HEK293T (cell line): ENCODE measurements at regions not wholly inside any gene's neighbourhood (a gene's known extent, or its start where the extent isn't known, plus 50 kb on each side); places are given as distances from the start of the nearest gene placed in this dataset.
A peak's percentile ranks its signal among the peaks of the same experiment; 100 is the strongest.

Experiments
- CTCF ChIA-PET: fragments of 350-600 bp; formaldehyde crosslinking; extraction: SDS; loops from one replicate; lab custom pipeline; 2021; ENCODE audit warnings: antibody characterized with exemption, inconsistent platforms; lab: Yijun Ruan, JAX
- POLR2A ChIA-PET: fragments of 350-600 bp; formaldehyde crosslinking; extraction: SDS; loops from one replicate; lab custom pipeline; 2020; ENCODE audit warnings: antibody characterized with exemption, inconsistent platforms; lab: Yijun Ruan, JAX
- DNase-seq: peaks from one replicate; pipeline ENCODE4 v3.0.0; 2012; ENCODE audit warnings: mixed read lengths; ENCODE audit errors: extremely low spot score
- ARNT ChIP-seq: fragments of 450-650 bp; IDR thresholded peaks from 2 replicates; pipeline ENCODE4 v1.6.1; 2017; ENCODE audit warnings: mild to moderate bottlenecking
- BHLHE40 ChIP-seq: fragments of 450-650 bp; IDR thresholded peaks from 2 replicates; pipeline ENCODE4 v1.6.1; 2016; ENCODE audit warnings: mild to moderate bottlenecking, moderate library complexity, borderline replicate concordance
- CTBP1 ChIP-seq: fragments of 450-650 bp; IDR thresholded peaks from 2 replicates; pipeline ENCODE4 v1.6.1; 2016; ENCODE audit warnings: borderline replicate concordance
- ELF4 ChIP-seq: fragments of 450-650 bp; IDR thresholded peaks from 2 replicates; pipeline ENCODE4 v1.6.1; 2017; ENCODE audit warnings: antibody characterized with exemption
- FOXA1 ChIP-seq: fragments of 450-650 bp; IDR thresholded peaks from 2 replicates; pipeline ENCODE4 v1.6.1; 2016; ENCODE audit warnings: mild to moderate bottlenecking
- FOXK2 ChIP-seq: fragments of 450-650 bp; IDR thresholded peaks from 2 replicates; pipeline ENCODE4 v1.6.1; 2016; ENCODE audit warnings: mild to moderate bottlenecking
- FOXM1 ChIP-seq: fragments of 450-650 bp; IDR thresholded peaks from 2 replicates; pipeline ENCODE4 v1.6.1; 2017; ENCODE audit warnings: mild to moderate bottlenecking, borderline replicate concordance
- HDGF ChIP-seq: fragments of 450-650 bp; IDR thresholded peaks from 2 replicates; pipeline ENCODE4 v1.6.1; 2017; ENCODE audit warnings: antibody characterized with exemption, borderline replicate concordance
- L3MBTL2 ChIP-seq: fragments of 450-650 bp; conservative IDR thresholded peaks from 2 replicates; pipeline ENCODE4 v1.6.1; 2016; ENCODE audit warnings: mild to moderate bottlenecking
- LEF1 ChIP-seq: fragments of 450-650 bp; IDR thresholded peaks from 2 replicates; pipeline ENCODE4 v1.6.1; 2017; ENCODE audit warnings: mild to moderate bottlenecking, borderline replicate concordance
- NFRKB ChIP-seq: fragments of 450-650 bp; IDR thresholded peaks from 2 replicates; pipeline ENCODE4 v1.6.1; 2016; ENCODE audit warnings: mild to moderate bottlenecking, moderate library complexity
- SP1 ChIP-seq: fragments of 450-650 bp; IDR thresholded peaks from 2 replicates; pipeline ENCODE4 v1.6.1; 2017
- SUZ12 ChIP-seq: fragments of 450-650 bp; IDR thresholded peaks from 2 replicates; pipeline ENCODE4 v1.6.1; 2016; ENCODE audit warnings: mild to moderate bottlenecking
- TARDBP ChIP-seq: fragments of 450-650 bp; IDR thresholded peaks from 2 replicates; pipeline ENCODE4 v1.6.1; 2016
- ZNF384 ChIP-seq: fragments of 450-650 bp; IDR thresholded peaks from 2 replicates; pipeline ENCODE4 v1.6.1; 2016
- TF ChIP-seq, protein P1 (sequence below): fragments of 450-650 bp; IDR thresholded peaks from 2 replicates; pipeline ENCODE4 v1.6.1; 2016

DNA sequence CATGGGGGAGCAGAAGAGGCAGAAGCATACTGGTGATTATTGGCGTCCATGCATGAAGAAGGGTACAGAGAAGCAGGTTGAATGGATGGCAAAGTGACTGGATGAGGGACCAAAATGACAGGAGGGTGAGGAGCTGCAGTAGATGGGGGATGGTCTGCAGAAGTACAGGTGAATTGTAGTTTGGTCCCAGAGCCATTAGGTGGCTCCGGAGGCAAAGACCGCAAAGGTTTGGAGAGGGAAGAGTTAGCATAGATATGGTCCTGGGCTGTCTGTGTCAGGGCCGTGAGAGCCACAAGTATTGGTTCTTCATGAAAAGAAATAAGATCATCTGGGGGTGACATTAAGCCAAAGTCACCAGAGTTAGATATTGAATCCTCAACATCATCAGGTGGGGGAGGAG, 59.0 kb upstream of the ZNF726 start:
- CTCF ChIA-PET, result no interaction called here
- POLR2A ChIA-PET, result no interaction called here
- DNase-seq, result no peak
- TF ChIP-seq FOXK2, result no peak
- no peak for TF ChIP-seq SP1
- no peak for TF ChIP-seq ELF4
- no peak for TF ChIP-seq TARDBP
- no peak for TF ChIP-seq HDGF
- TF ChIP-seq ZNF384, result no peak
- no peak for TF ChIP-seq LEF1
- no peak for TF ChIP-seq FOXM1
- TF ChIP-seq ARNT, result no peak
- TF ChIP-seq FOXA1, result no peak
- TF ChIP-seq, protein P1, sequence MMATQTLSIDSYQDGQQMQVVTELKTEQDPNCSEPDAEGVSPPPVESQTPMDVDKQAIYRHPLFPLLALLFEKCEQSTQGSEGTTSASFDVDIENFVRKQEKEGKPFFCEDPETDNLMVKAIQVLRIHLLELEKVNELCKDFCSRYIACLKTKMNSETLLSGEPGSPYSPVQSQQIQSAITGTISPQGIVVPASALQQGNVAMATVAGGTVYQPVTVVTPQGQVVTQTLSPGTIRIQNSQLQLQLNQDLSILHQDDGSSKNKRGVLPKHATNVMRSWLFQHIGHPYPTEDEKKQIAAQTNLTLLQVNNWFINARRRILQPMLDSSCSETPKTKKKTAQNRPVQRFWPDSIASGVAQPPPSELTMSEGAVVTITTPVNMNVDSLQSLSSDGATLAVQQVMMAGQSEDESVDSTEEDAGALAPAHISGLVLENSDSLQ, result no peak
- no peak for TF ChIP-seq BHLHE40
- no peak for TF ChIP-seq L3MBTL2
- no peak for TF ChIP-seq NFRKB
- no peak for TF ChIP-seq CTBP1
- TF ChIP-seq SUZ12, result no peak

DNA sequence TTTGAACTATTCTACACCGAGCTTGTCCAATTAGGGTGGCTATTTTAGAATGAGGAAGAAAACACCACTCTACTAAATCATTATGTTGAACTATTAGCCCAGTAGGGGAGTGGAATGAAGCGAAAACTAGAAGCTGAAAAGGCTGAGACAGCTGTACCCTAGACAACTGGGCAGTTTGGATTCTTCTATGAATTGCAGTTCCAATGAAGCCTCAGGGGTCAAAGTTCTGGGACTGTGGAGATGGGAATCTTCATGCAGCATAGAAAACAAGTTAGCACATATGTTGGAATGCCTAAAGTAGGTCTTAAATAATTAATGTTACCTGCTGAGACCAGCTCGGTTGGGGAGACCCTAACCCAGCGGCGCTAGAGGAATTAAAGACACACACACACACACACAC, 62.7 kb upstream of the ZNF726 start:
- TF ChIP-seq FOXK2 (no peak), SP1 (no peak), LEF1 (no peak), FOXM1 (no peak), ELF4 (no peak)
- DNase-seq, result no peak
- POLR2A ChIA-PET, result no interaction called here
- CTCF ChIA-PET, result no interaction called here

DNA sequence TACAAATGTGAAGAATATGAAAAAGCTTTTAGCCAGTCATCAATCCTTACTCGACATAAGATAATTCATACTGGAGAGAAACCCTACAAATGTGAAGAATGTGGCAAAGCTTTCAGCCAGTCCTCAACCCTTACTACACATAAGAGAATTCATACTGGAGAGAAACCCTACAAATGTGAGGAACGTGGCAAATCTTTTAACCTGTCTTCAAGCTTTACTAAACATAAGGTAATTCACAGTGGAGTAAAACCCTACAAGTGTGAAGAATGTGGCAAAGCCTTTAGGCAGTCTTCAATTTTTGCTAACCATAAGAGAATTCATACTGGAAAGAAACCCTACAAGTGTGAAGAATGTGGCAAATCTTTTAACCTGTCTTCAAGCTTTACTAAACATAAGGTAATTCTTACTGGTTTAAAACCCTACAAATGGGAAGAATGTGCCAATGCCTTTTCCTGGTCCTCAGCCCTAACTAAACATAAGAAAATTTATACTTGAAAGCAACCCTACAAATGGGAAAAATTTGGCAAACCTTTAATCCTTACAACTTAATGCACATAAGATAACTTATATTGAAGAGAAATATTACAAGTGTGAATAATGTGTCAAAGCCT, 74.1 kb upstream of the ZNF681 start:
- TF ChIP-seq HDGF (no peak), L3MBTL2 (no peak), LEF1 (no peak), SUZ12 (no peak), TARDBP (no peak), FOXM1 (no peak), BHLHE40 (no peak), FOXK2 (no peak), SP1 (no peak), ARNT (no peak), ELF4 (no peak), FOXA1 (no peak), NFRKB (no peak), CTBP1 (no peak), ZNF384 (no peak)
- TF ChIP-seq, protein P1, result no peak
- ChIA-PET POLR2A (no interaction called here), CTCF (no interaction called here)
- no peak for DNase-seq

DNA sequence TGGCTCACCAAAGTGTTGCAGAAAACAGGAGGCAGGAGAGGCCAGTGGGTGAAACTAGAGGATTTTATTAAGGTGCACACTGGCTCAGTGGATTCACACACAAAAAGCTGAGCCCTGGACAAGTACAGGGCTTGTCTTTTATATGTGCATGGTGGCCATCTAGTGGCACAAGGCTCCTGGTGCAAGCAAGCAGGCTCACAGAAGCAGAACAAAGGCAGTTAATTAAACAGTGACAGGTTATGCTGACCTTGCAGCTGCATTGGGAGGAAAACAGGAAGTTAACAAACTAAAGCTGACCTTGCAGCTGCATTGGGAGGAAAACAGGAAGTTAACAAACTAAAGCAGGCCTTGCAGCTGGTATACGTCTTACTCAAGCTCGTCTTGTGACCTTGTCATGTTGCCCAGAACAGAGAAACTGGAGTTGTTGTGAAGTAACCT, 65.3 kb upstream of the ZNF681 start:
- CTCF ChIA-PET, result no interaction called here
- TF ChIP-seq, protein P1, result no peak
- TF ChIP-seq LEF1, result no peak
- no peak for TF ChIP-seq ZNF384
- TF ChIP-seq L3MBTL2, result no peak
- TF ChIP-seq NFRKB, result no peak
- no peak for TF ChIP-seq SP1
- no peak for TF ChIP-seq CTBP1
- TF ChIP-seq TARDBP, result no peak
- TF ChIP-seq SUZ12, result no peak
- TF ChIP-seq BHLHE40, result no peak
- TF ChIP-seq FOXA1, result no peak
- TF ChIP-seq FOXM1, result no peak
- TF ChIP-seq ARNT, result no peak
- no peak for TF ChIP-seq FOXK2
- no peak for TF ChIP-seq HDGF
- no peak for TF ChIP-seq ELF4
- DNase-seq, result no peak

DNA sequence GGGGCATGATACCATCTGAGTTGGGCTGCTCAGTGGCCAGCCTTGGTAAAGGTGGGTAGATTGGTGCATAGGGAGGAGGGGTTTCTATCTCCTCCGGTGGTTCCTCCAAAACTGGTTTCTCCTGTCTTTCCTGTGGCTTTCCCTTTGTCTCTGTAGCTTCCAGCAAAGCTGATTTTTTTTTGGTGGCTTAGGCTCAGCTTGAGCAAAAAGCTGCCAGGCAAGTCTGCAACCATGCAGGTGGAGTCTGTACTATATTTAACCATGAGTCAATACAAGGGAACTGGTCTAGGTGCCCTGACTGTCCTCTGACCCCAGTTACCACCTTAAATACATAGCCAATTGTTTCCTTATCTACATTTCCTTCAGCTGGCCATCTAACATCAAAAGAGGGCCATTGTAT, 64.0 kb upstream of the ZNF681 start:
- ChIA-PET CTCF (no interaction called here), POLR2A (no interaction called here)
- no peak for DNase-seq
- no peak for TF ChIP-seq SP1
- no peak for TF ChIP-seq FOXM1
- TF ChIP-seq ARNT, result no peak
- TF ChIP-seq LEF1, result no peak
- no peak for TF ChIP-seq CTBP1
- TF ChIP-seq ELF4, result no peak
- TF ChIP-seq NFRKB, result no peak
- TF ChIP-seq BHLHE40, result no peak
- TF ChIP-seq, protein P1, result no peak
- TF ChIP-seq TARDBP, result no peak

More for the DNA sequence above, 65.3 kb upstream of the ZNF681 start:
- POLR2A ChIA-PET, result no interaction called here

DNA sequence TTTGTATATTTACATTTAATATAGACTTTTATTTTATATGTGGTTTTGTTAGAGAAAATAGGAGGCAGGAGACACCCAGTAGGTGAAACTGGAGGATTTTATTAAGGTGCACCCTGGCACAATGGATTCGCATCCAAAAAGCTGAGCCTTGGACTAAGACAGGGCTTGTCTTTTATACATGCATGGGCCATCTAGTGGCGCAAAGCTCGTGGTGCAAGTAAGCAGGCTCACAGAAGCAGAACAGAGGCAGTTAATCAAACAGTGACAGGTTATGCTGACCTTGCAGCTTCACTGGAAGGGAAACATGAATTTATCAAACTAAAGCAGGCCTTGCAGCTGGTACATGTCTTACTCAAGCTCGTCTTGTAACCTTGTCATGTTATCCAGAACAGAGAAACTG, 58.8 kb upstream of the ZNF681 start:
- TF ChIP-seq LEF1 (no peak), NFRKB (no peak), FOXA1 (no peak), CTBP1 (no peak), SUZ12 (no peak), FOXM1 (no peak), SP1 (no peak), ARNT (no peak), HDGF (no peak), TARDBP (no peak), ZNF384 (no peak), BHLHE40 (no peak), ELF4 (no peak), FOXK2 (no peak), L3MBTL2 (no peak)
- TF ChIP-seq, protein P1, result no peak
- peak; percentile 6 for DNase-seq
- POLR2A ChIA-PET, result no interaction called here
- CTCF ChIA-PET, result no interaction called here
